ENCODE measurements at regions not wholly inside any gene's neighbourhood (a gene's known extent, or its start where the extent isn't known, plus 50 kb on each side); places are given as distances from the start of the nearest gene placed in this dataset.
"Not testable (repeated sequence)": the region's sequence is repeated elsewhere in the genome, so short reads cannot be mapped to it uniquely, and the experiment has no call there.

DNA sequence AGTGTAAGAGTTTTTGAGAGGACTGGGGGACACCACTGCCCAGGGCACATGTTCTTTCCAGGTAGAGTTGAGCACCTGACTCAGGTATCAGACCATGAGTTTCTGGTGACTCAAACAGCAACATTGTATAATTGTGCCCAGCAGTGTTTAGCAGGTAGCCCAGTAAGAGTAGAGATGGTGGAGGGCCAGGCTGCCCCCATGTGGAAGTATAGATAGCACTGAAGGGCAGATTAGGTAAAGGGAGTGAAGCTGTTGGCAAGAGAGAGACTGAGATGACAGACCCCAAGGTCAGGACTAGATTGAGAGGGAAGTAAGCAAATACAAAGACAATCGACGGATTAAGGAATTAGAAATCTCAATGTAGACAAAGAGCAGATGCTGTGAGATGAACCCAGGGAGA, 74.6 kb downstream of the TRIM42 start:
- DNase-seq: no peak

DNA sequence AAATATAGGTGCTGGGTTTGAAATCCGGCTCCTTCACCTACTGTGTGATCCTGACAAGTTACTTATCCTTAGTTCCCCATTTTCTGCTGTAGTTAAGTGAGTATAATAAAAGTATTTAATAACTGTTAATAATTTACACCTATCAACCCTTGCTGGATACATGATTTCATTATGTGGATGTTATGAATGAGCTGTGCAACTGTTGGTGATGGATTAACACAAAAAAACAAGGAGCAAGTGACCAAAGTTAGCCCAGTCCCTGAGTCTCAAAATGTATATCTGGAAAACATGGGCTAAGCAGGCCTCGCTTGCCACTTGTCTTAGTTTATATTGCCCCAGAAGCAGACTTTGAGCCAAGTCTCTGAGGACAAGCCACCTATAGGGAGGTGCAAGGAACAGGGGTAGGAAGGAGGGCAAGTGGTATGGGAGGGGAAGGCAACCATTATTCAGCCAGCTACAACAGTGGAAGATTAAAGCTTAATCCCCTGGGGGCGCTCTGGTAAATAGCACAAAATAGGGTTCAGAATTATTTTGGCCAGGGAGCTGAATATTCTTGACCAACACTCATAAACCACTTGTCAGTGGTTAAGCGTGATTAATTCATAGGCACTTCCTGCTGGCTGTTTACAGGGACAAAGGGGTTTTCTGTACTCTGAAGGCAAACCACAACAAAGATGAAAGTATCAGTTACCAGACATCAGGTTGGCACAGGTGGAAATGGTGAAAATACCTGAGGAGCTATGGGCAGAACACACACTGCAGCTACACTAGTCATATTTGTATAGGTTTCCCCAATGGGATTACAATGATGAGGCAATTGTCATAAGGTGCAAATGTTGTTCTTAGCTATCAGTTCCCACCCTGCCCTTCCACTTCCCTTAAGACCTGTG, 76.2 kb downstream of the TRIM42 start:
- DNase-seq: no peak

DNA sequence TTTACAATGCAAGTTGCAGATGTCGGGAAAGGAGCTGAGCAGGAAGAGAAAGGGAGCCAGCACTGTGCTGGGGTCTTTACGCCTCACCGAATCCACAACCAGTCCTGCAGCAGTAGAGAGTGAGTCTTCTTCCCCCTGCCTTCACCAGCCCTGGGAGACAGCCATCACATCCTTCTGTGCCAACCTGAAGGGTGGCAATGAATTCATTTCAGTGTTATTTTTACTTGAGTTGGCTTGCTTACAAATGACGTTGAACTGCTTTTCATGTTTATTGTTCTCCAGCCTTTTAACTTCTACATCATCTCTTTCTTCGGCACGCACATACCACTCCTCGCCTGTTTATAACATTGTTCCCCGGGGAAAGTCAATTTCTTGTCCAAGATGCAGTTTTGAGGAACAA, 77.1 kb downstream of the TRIM42 start:
- DNase-seq: no peak

DNA sequence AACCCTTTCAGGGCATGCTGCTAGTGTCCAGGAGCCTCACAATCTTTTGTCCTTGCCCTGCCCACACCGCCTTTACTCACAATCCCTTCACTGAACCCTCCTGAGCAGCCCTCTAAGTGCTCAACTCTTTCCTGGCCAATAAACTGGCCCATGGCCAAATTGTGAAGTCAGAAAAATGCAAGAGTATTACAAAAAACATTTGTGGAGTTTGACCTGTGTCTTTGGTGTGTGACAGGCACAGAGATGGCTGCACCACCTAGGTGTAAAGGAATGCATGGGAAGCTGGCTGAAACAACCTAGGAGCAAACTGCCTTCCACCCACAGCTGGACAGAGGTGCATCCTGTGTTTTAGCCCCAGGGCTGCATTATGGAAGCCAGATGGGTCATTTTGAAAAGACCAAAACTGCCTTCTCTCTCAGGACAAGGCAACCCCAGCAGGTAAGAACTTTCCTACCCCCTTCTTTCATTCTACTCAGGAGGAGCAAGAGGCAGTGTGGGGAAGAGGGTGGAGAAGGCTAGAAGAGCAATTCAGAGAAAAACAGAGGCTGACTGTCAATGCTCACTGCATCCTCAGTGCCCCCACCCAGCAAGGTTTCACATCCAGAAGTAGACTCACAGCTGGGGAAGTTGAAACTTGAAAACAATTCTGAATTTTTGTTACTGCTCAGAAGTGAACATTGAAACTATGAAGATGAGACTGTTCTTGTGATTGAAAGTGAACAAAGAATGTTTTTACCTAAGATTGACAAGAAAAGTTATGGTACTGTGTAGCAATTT, 78.6 kb downstream of the TRIM42 start:
- DNase-seq: no peak

DNA sequence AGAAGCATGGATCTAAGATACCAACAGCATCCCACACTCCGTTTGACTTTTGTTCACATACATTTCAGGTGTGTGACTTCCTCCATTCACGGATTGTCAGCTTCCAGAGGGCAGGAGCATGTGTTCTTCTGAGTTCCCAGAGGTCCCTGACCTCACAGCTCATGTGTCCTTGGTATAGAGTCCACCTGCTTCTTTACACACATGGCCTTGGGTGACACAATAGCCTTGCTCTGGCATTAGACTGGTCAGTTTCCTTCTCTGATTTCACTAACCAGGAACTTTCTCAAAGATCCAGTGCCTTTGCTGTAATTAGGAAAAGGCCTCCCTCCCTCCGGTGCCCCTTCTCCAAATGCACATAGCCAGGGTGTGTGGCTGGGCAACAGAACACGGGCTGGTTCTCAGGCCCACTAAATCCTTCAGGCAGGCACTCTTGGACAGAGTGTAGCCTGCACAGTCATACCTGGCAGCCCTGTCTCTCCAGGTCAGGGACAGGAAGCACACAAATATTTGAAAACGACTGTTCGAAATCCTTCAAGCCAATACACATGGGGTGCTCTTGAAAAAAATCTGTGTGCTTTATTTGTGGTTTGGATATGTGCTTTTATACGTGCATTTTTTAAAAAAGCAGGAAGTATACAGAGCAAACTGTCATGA, 81.1 kb downstream of the TRIM42 start:
- DNase-seq: no peak

DNA sequence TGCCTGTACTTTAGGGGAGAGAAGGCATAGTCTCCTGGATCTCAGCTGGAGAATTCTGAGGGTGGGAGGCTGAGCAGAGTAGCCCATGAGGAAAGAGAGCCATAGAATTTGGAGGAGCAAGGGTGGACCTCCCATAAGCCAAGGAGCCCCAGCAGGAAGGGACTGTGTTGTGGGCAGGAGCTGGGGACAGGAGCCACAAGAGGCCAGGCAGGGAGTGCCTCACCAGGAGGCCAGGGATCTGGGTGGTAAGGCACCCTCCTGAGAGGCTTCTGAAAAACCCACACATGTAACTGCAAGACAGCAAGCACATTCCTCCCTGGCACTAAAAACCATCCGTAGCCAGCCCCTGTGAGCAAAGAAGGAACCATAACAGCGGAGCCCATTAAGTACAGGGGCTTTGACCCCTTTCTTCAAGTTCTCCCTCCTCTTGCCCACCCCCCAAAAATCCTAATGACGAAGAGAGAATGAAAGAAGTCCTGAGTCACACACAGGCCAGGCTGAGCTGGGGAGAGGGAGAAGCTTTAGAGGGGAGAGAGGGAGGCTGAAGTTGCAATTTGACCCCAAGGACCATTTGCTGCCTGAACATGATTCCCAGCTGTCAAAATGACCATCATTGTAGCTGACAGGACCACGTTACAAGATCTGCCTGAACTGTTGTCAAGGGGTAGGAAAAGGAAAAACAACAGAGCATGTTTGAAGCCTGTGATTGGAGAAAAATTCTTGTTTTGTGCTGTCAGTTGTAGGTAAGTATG, 82.6 kb downstream of the TRIM42 start:
- DNase-seq: no peak

DNA sequence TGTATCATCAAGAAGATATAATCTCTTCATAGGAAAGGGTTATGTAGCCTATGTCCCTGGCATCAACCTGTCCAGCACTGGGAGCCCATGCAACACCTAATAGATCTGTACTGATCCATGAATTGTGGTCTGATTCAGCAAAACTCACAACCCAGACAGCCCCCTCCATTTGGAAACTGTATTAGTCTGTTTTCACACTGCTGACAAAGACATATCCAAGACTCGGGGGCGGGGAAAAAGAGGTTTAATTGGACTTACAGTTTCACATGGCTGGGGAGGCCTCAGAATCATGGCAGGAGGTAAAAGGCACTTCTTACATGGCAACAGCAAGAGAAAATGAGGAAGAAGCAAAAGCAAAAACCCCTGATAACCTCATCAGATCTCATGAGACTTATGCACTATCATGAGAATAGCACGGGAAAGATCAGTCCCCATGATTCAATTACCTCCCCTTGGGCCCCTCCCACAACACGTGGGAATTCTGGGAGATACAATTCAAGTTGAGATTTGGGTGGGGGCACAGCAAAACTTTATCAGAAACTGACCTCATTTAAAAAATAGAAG, 83.3 kb downstream of the TRIM42 start:
- no peak for DNase-seq

DNA sequence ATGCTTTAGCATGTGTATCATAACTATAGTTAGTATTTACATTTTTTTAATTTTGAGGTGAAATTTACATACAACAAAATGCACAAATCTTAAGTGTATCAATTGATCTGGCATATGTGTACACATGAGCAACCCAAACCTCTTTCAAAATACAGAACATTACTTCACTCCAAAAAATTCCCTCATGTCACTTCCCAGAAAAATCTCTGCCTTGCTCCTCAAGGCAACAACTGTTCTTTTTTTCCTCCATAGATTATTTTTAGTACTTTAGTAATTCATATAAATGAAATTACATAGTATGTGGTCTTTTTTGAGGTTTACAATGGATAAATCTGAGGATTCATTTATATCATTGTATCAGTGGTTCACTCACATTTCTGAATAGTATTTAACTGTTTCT, 84.9 kb downstream of the TRIM42 start:
- DNase-seq: no peak

DNA sequence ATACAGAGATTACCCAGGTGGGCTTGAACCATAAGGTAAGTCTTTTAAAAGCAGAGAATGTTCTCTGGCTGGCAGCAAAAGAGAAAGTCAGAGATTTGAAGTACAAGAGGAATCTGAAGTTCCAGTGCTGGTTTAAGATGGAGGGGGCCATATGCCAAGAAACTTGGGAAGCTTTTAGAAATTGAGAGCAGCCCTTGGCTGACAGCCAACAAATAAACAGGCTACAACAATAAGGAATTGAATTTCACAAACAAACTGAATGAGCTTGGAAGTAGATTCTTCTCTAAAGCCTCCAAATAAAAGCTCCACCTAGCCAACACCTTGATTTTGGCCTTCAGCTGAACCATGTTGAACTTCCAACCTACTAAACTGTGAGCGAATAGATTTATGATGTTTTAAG, 85.7 kb downstream of the TRIM42 start:
- DNase-seq: no peak

DNA sequence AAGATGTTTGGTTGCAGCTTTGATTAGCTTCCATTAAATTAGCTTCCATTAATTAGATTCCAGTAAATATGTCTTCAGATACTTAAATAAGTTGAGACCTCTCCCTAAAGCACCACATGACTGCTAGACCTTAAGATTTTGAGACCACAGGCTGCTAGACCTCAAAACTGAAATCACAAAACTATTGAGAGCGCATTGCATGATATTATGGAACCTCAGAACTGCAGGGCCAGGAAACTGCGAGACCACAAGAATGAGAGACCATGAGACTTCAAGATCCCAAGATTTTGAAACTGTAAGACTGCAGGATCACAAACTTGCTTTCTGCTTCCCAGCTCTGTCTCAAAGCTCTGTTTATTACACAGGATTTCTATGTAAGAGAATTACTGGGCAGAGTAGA, 87.4 kb downstream of the TRIM42 start:
- DNase-seq: no peak

DNA sequence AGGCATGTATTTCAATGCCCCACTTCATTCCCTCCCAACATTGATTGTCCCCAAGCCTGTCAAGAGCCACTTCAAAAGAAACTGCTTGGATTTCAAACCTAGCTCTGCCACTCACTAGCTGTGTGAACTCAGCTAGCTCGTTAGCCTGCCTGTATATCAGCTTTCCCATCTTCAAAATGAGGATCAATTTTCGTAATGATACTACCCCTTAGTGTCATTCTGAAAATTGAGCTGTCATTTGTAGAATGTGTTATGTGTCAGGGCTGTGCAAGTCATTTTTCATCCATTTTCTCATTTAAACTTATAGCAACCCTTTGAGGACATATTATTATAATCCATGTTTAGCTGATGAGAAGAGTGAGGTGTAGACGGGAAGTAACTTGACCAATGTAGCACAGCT, 88.6 kb downstream of the TRIM42 start:
- DNase-seq: no peak

DNA sequence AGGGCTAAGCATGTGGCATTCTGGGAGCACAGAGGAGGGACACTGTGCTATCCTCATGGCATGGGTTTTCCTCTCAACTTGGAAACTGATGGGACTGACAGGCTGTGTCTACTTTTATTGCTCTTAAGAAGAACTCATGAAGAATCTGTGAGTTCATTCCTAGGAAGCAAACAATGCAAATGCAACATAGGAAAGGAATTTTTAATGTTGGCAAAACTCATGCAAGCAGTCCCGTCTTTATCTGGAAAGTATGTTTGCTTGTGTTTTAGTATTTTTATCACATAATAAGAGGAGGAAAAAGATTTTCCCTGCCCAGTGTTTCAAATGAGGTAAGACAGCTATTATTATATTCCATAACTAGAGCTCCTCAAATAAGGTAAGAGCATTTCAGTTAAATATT, 89.7 kb downstream of the TRIM42 start:
- no peak for DNase-seq

DNA sequence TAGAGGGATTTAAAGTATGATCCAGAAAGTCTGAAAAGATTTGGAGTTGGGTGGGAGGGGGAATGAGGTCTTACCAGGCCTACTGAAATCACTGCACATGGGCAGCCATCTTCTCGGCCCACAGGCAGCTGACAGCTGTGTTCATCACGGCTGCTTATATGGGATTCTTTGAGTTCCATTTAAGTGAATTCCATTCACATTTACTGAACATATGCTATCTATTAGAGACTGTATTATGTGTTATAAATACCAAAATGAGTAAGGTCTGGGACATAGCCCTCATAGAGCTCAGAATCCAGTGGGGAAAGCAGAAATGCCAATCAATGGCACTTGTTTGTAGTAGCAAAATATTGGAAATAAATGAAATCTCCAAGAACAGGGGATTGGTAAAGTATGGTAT, 91.1 kb downstream of the TRIM42 start:
- no peak for DNase-seq

DNA sequence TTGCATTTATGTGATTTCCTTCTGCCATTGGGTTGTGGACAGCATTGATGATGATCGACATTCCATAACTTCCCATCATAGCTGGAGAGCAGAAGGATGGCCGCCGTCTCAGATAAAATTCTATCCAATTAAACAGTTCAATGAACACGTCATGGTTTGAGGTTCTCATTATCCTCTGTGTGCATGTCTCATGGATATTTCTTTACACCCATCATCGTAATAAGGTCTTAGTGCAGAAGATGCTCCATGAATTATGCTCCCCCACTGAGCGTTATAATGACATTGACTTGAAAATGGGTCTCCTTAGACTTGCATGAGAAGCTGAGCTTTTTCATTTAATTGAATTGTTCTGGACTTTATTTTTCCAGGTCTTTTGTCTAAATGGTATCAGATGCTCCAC, 92.1 kb downstream of the TRIM42 start:
- DNase-seq: peak; percentile 67

DNA sequence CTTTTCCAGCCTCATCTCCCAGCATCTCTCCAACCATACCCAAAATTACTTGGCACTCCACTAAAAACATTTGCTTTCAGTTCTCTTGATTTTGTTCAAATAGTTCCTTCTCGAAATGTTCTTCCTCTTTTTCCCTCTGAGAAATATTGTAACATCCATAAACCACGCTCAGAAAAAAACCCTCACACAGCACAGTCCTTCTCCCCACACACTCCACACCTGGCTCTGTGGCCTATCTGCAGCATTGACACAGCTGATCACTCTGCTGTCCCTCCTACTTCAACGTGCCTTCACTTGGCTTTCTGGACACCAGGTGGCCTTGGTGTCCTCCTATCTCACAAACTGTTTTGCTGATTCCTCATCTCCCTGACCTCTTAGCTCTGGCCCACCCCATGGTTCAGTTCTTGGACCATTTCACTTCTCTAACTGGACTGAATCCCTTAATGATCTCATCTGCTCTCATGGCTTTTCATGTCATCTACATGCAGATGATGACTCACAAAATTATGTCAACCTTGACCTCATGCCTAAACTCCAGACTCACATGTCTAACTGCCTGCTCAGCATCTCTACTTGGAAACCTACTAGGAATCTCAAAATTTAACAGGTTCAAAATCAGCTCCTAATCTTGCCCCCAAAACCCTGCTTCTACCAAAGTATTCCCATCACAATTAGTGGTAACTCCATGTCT, 93.3 kb downstream of the TRIM42 start:
- no peak for DNase-seq

DNA sequence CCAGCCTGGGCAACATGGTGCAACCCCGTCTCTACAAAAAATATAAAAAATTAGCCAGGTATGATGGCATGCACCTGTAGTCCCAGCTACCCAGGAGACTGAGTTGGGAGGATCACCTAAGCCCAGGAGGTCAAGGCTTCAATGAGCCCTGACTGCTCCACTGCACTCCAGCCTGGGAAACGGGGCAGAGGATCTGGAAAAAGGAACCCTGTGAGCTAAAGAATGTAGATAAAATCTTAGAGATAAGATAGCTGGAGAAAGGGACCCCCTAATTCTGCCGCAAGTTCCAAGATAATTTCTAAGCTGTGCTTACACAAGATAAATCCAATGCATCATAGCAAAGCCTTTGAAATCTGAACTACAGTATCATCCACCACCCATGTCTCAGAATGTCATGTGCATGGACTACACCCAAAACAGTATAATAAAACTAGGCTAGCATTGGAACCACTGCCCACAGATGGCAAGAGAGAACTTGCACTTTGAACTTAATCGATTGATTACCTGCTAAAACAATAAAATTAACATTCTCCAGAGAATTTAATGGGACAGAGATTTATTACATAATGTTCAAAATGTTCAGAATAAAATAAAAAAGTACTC, 99.9 kb downstream of the TRIM42 start:
- no peak for DNase-seq

DNA sequence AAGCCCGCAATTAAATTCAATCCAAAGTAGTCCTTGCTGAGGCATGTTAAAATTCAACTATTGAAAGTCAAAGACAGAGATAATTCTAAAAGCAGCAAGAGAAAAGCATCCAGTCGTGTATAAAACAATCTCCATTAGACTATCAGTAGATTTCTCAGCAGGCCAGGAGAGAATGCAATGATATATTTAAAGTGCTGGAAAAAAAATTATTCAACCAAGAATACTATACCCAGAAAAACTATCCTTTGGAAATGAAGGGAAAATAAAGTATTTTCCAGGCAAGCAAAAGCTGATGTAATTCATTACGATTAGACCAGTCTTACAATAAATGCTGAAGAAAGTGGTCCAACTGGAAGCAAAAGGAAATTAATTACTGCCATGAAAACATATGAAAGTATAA, 113.5 kb downstream of the TRIM42 start:
- no peak for DNase-seq

DNA sequence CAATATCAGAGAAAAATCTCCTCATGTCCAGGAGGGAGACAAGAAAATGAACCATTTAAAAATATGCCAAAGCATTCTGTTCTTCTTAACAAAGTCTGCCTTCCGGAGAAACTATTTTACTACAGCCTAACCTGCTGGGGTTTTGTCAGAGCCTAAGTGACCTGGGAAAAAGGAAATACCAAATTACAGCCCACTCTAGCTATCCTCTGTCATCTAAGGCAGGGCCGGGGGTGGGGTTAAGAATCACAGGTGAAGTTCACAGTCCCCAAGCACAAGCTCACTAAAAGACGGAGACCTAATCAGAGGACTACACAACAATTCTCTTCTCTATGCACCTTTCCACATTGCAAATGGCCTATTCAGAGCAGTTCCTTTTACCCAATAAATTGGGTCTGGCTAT, 116.6 kb downstream of the TRIM42 start:
- no peak for DNase-seq

DNA sequence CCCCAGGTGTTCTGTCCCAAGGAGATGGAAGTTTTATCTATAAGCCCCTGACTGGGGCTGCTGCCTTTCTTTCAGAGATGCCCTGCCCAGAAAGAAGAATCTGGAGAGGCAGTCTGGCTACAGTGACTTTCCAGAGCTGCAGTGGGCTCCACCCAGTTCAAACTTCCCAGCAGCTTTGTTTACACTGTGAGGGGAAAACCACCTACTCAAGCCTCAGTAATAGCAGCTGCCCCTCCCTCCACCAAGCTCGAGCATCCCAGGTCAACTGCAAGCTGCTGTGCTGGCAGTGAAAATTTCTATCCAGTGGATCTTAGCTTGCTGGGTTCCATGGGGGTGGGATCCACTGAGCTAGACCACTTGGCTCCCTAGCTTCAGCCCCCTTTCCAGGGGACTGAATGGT, 125.0 kb downstream of the TRIM42 start:
- DNase-seq: not testable (repeated sequence)

DNA sequence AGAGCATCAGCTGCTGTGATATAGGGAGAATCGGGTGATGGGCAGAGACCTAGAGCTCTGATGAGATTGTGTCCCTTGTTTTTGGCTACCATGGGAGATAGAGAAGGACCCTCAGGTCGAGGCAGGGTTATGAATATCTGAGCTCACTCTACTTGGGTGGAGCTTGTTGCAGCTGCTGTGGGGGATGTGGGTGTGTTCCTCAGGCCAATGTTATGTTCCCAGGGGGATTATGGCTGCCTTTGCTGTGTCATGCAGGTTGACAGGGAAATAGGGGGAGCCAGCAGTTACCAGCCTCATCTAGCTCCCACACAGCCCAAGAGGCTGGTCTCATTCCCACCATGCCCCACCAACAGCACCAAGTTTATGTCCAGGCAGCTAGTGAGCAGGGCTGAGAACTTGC, 131.5 kb downstream of the TRIM42 start:
- DNase-seq: no peak

DNA sequence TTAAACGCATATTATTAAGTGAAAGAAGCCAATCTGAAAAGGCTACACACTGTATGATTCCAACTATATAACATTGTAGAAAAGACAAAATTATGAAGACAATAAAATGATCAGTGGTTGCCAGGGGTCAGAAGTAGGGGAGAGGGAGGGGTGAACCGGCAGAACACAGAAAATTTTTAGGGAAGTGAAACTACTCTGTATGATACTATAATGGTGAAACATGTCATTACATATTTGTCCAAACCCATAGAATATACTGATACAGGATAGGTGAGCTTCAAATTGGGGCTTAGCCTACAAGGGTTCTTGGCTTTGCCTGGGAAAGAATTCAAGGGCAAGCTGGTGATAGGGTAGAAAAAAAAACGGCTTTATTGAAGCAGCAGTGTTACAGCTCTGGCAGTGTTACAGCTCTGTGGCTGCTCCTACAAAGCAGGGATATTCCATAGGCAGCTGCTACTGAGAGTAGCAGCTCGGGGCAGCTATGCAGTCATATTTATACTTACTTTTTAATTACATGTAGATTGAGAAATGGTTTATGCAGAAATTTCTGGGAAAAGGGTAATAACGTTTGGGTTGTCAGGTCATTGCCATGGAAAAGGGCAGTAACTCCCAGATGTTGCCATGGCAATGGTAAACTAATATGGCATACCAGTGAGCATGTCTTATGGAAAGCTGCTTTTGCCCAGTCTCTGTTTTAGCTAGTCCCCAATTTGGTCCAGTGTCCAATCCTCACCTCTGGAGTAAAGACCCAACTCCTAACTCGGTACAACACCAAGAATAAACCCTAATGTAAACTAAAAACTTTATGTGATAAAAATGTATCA, 125.1 kb upstream of the SLC25A36 start:
- no peak for DNase-seq

Data from retina (tissue), 1 donor.